Retinal pigment epithelial cell (primary cell): ENCODE measurements at regions not wholly inside any gene's neighbourhood (a gene's known extent, or its start where the extent isn't known, plus 50 kb on each side); places are given as distances from the start of the nearest gene placed in this dataset.

Source experiments
- DNase-seq: peaks from one replicate; pipeline ENCODE4 v3.0.0-alpha.2; 2010; ENCODE audit warnings: low read depth
- H3K4me3 ChIP-seq: 2 replicates; pipeline ENCODE4 v1.5.1; 2011; ENCODE audit warnings: mild to moderate bottlenecking, low read length, control low read depth, moderate library complexity
- CTCF ChIP-seq: conservative IDR thresholded peaks from 2 replicates; pipeline ENCODE4 v1.5.1; 2011; ENCODE audit warnings: low read depth, low read length, control low read depth, inconsistent platforms

DNA sequence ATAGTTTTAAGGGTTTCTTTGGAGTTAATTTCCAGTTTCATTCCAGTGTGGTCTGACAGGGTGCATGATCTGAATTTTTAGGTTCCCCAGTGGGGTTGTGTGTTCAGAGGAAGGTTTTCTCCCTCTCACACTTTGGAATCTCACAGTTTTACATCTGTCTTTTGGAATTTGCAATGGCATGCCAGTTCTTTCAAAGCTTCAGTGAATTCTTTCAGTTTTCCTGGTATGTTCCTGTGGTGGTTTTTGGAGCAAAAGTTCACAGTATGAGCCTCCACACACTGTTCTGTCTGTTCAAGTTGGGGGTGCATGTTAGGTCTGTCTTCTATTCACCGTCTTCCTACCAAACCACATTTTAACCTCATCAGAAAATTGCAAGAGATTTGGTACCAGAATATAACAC lies 624.2 kb downstream of the KCTD16 start:
- TF ChIP-seq CTCF: no peak
- DNase-seq: no peak
- no peak overlapping the region for H3K4me3 ChIP-seq

GRCh38 chr5:144788556-144788955 lies 617.9 kb downstream of the KCTD16 start:
- no peak for TF ChIP-seq CTCF
- no peak overlapping the region for H3K4me3 ChIP-seq
- DNase-seq: no peak

DNA sequence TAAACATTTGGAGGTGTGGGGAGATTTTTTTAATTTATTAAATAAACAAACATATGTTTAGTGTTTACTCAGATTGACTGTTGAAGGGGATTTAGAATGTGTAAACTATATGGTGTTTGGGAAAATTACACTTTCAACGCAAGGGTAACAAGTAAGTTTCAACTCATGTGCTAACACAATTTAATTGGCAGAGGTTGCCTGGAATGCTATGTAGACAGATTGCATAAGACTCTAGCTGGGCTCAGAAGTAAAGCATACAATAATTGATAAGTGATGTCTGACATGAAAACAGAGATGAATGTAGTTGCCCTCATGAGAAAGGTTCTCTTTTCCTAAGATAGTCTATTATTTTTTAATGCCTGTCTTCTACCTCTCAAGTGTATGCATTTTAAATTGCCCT lies 617.4 kb downstream of the KCTD16 start:
- H3K4me3 ChIP-seq: no peak overlapping the region
- no peak for DNase-seq
- no peak for TF ChIP-seq CTCF

DNA sequence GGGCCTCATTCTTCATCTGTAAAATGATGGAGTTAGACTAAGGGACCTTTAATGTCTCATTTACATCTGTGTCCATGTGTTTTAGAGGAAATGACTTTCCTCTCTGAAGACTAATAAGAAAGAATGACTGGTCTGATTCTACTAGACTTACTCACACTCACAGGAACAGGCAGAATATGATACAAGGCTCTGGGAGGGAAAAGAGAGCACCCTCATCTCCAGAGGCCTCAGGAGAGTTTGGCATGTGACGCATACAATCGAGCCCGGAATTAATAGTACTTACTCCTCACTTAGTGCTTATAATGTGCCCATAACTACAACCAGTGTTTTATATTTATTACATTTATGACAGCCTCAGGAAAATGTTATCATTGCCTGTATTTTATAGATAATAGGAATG lies 608.7 kb downstream of the KCTD16 start:
- DNase-seq: no peak
- H3K4me3 ChIP-seq: no peak overlapping the region
- TF ChIP-seq CTCF: no peak

- no peak overlapping the region for H3K4me3 ChIP-seq
- DNase-seq: no peak
- no peak for TF ChIP-seq CTCF
Measured at GRCh38 chr5:144778561-144778960, 607.9 kb downstream of the KCTD16 start.

DNA sequence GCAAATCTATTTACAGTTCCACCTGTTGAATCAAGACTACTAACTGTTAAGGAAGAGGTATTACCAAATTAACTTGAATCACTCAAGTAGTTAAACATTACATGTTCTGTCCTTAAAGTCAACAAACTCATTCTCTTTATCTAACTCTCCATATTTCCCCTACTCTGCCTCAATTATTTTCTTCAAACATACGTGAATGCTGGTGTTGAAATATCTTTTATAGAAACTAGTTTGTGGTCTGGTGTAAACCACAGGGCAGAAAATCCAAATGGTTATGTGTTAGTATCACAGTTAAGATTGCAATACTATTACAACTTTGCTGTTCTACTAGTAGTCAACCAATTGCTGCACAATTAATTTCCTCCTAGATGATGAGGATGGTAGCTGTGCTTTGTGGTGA lies 603.5 kb downstream of the KCTD16 start:
- DNase-seq: no peak
- H3K4me3 ChIP-seq: no peak overlapping the region
- no peak for TF ChIP-seq CTCF

DNA sequence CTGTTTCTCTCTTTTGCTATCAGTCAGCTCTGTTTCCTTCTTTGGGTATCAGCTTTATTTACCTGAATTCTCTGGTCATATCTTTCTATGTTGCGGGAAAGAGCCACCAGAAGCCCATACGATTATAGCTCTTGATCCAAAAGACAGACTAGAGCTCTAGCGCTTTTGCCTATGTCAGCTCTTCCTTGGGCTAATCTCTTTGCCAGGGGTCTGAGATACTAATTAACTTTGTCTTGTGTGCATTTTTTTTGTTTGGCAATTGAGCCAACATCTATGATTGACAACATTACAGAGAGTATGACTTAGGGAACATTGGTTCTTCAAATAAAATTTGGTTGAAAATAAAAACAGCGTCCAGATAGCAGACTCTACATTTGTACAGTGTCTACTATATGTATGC lies 603.0 kb downstream of the KCTD16 start:
- H3K4me3 ChIP-seq: no peak overlapping the region
- no peak for TF ChIP-seq CTCF
- no peak for DNase-seq
